Caco-2 (cell line): ENCODE measurements at regions not wholly inside any gene's neighbourhood (a gene's known extent, or its start where the extent isn't known, plus 50 kb on each side); places are given as distances from the start of the nearest gene placed in this dataset.

Experiments
- BruUV-seq: library from RNA; stranded (reverse); fragments of 400-500 nt; replicated peaks from 2 replicates; lab custom pipeline; 2021; lab: Mats Ljungman, UMichigan
- CTCF ChIA-PET: fragments of 300-600 bp; sonication (Branson Sonifier 250); formaldehyde crosslinking; loops from one replicate; lab custom pipeline; 2022; ENCODE audit warnings: antibody characterized with exemption; lab: Charles Lee
- POLR2A ChIA-PET: fragments of 300-600 bp; sonication (Branson Sonifier 250); formaldehyde crosslinking; loops from one replicate; lab custom pipeline; 2022; ENCODE audit warnings: antibody characterized with exemption; lab: Charles Lee
- DNase-seq, 2 experiments: peaks; one replicate each; pipeline versions ENCODE4 v3.0.0 to v3.0.0-alpha.2; 2020 to 2022
- H3K27me3 ChIP-seq: replicated peaks from 2 replicates; pipeline ENCODE4 v1.6.0; 2011; ENCODE audit warnings: low read length; ENCODE audit not compliant: control insufficient read depth, insufficient read depth
- H3K36me3 ChIP-seq: 2 replicates; pipeline ENCODE4 v1.5.1; 2011; ENCODE audit warnings: low read length; ENCODE audit not compliant: control insufficient read depth, insufficient read depth
- H3K4me1 ChIP-seq: fragments of 250-450 bp; sonication (Bioruptor Pico); 2 replicates; pipeline ENCODE4 v1.5.1; 2020; ENCODE audit warnings: mild to moderate bottlenecking
- H3K4me3 ChIP-seq: 2 replicates; pipeline ENCODE4 v1.5.1; 2011; ENCODE audit warnings: low read depth, mild to moderate bottlenecking, control low read depth, low read length
- H3K9me3 ChIP-seq: fragments of 250-450 bp; sonication (Bioruptor Pico); 2 replicates; pipeline ENCODE4 v1.5.1; 2020; ENCODE audit warnings: mild to moderate bottlenecking, moderate library complexity
- H3K27ac Mint-ChIP-seq: one replicate; pipeline ENCODE4 v1.8.0; 2022; ENCODE audit warnings: mixed read lengths; ENCODE audit not compliant: unreplicated experiment
- H3K27me3 Mint-ChIP-seq: one replicate; pipeline ENCODE4 v1.8.0; 2022; ENCODE audit warnings: mixed read lengths; ENCODE audit not compliant: insufficient read depth, unreplicated experiment
- H3K36me3 Mint-ChIP-seq: one replicate; pipeline ENCODE4 v1.8.0; 2022; ENCODE audit warnings: mild to moderate bottlenecking, mixed read lengths; ENCODE audit not compliant: insufficient read depth, unreplicated experiment
- H3K4me1 Mint-ChIP-seq: one replicate; pipeline ENCODE4 v1.8.0; 2022; ENCODE audit warnings: low read depth, mixed read lengths; ENCODE audit not compliant: unreplicated experiment
- H3K4me3 Mint-ChIP-seq: one replicate; pipeline ENCODE4 v1.8.0; 2022; ENCODE audit warnings: mild to moderate bottlenecking, moderate library complexity, mixed read lengths; ENCODE audit not compliant: unreplicated experiment
- H3K9me3 Mint-ChIP-seq: one replicate; pipeline ENCODE4 v1.8.0; 2022; ENCODE audit warnings: mixed read lengths; ENCODE audit not compliant: unreplicated experiment
- CTCF ChIP-seq, 2 experiments: fragments of 200-600 bp in 1 of 2; IDR thresholded peaks; 1 replicate in 1 of 2; 2 replicates in 1 of 2; pipeline versions ENCODE4 v1.5.1 to v1.8.0; 2011 to 2022; ENCODE audit warnings: antibody characterized with exemption in 1 of 2, control low read depth in 1 of 2, inconsistent platforms in 1 of 2, low read depth in 1 of 2, low read length in 1 of 2, mild to moderate bottlenecking in 1 of 2, moderate library complexity in 1 of 2; ENCODE audit not compliant: insufficient read depth in 1 of 2, severe bottlenecking in 1 of 2, unreplicated experiment in 1 of 2
- intact Hi-C: fragments of 100-400 bp; cut with micrococcal nuclease; formaldehyde crosslinking; loops from one replicate; pipeline ENCODE4 v1.10.0; 2022; ENCODE audit not compliant: unreplicated experiment

GRCh38 chr9:23434654-23435053 lies 391.4 kb downstream of the ELAVL2 start:
- Mint-ChIP-seq H3K27me3 (no peaks in the 10 kb centered on the region), H3K9me3 (no peaks in the 10 kb centered on the region)

GRCh38 chr9:23438299-23438907 lies 387.6 kb downstream of the ELAVL2 start:
- DNase-seq = no peak
- no peak for TF ChIP-seq CTCF (IDR thresholded peaks at IDR 0.05; ENCODE audit: insufficient read depth in 1 of 2, low read depth in 1 of 2, low read length in 1 of 2, severe bottlenecking in 1 of 2, unreplicated experiment in 1 of 2)
- no peaks in the 10 kb centered on the region for H3K9me3 Mint-ChIP-seq
- no peaks in the 10 kb centered on the region for H3K36me3 Mint-ChIP-seq
- Histone ChIP-seq H3K9me3 (no peaks in the 10 kb centered on the region), H3K27me3 (no peaks in the 10 kb centered on the region), H3K36me3 (no peaks in the 10 kb centered on the region), H3K4me3 (no peak overlapping the region), H3K4me1 (no peaks in the 10 kb centered on the region)
- ChIA-PET POLR2A (no interaction called here), CTCF (no interaction called here)
- no TSS peak for BruUV-seq
- intact Hi-C loops = loop anchor here (2.0 kb wide), 1 partner anchor 316 kb away; no protein-coding TSS in a partner anchor
- no peak overlapping the region for H3K4me3 Mint-ChIP-seq
- no peaks in the 10 kb centered on the region for H3K4me1 Mint-ChIP-seq
- H3K27ac Mint-ChIP-seq = no peak overlapping the region
- no peaks in the 10 kb centered on the region for H3K27me3 Mint-ChIP-seq

More at GRCh38 chr9:23434654-23435053, 391.4 kb downstream of the ELAVL2 start:
- Mint-ChIP-seq H3K36me3 (no peaks in the 10 kb centered on the region), H3K4me1 (no peaks in the 10 kb centered on the region), H3K27ac (no peak overlapping the region), H3K4me3 (no peak overlapping the region)
- no TSS peak for BruUV-seq
- ChIA-PET POLR2A (no interaction called here), CTCF (no interaction called here)
- Histone ChIP-seq H3K4me1 (no peaks in the 10 kb centered on the region), H3K36me3 (no peaks in the 10 kb centered on the region), H3K4me3 (no peak overlapping the region), H3K9me3 (no peaks in the 10 kb centered on the region), H3K27me3 (no peaks in the 10 kb centered on the region)
- no peak for TF ChIP-seq CTCF (IDR thresholded peaks at IDR 0.05; ENCODE audit: insufficient read depth in 1 of 2, low read depth in 1 of 2, low read length in 1 of 2, severe bottlenecking in 1 of 2, unreplicated experiment in 1 of 2)
- intact Hi-C loops = no loop called here
- DNase-seq = no peak

GRCh38 chr9:23441275-23441674 lies 384.8 kb downstream of the ELAVL2 start:
- H3K4me1 Mint-ChIP-seq = no peaks in the 10 kb centered on the region
- Histone ChIP-seq H3K27me3 (no peaks in the 10 kb centered on the region), H3K4me1 (no peaks in the 10 kb centered on the region), H3K9me3 (no peaks in the 10 kb centered on the region), H3K36me3 (no peaks in the 10 kb centered on the region), H3K4me3 (no peak overlapping the region)
- DNase-seq = no peak
- no TSS peak for BruUV-seq
- intact Hi-C loops = no loop called here
- no peak overlapping the region for H3K27ac Mint-ChIP-seq
- no peak for TF ChIP-seq CTCF (IDR thresholded peaks at IDR 0.05; ENCODE audit: insufficient read depth in 1 of 2, low read depth in 1 of 2, low read length in 1 of 2, severe bottlenecking in 1 of 2, unreplicated experiment in 1 of 2)
- no peaks in the 10 kb centered on the region for H3K9me3 Mint-ChIP-seq
- no peaks in the 10 kb centered on the region for H3K27me3 Mint-ChIP-seq
- no peaks in the 10 kb centered on the region for H3K36me3 Mint-ChIP-seq
- POLR2A ChIA-PET = no interaction called here
- CTCF ChIA-PET = no interaction called here
- no peak overlapping the region for H3K4me3 Mint-ChIP-seq
